HG03025 (cell line): ENCODE measurements at regions not wholly inside any gene's neighbourhood (a gene's known extent, or its start where the extent isn't known, plus 50 kb on each side); places are given as distances from the start of the nearest gene placed in this dataset.
"Not testable (repeated sequence)": the region's sequence is repeated elsewhere in the genome, so short reads cannot be mapped to it uniquely, and the experiment has no call there.

Experiments
- ATAC-seq: cut with Tn5 transposase; IDR thresholded peaks from one replicate; pipeline ENCODE4 v1.9.1; 2021; ENCODE audit warnings: mild to moderate bottlenecking, moderate library complexity; ENCODE audit not compliant: unreplicated experiment, low FRiP score

DNA sequence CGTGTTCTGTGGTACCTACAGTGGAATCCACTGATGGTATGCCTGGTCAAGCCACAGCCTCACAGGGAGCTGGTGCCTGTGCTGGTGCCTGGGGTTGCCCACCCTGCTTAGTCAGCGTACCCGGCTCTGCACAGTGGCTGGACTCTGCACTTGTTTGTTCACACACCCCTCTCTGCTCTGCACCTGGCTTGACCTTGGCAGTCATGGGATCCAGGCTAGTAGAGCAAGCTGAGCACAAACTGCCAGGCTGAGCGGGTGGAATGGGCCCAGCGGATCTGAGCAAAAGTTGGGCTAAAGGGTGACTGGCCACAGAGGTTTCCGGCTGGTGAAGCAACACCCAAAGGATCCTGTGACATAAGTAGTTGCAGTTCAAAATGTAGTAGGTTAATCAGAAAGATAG lies 163.5 kb downstream of the CDH19 start:
- no peak for ATAC-seq

- no peak for ATAC-seq
Measured at GRCh38 chr18:66439670-66440069, 164.2 kb downstream of the CDH19 start.

- no peak for ATAC-seq
Measured at GRCh38 chr18:66438711-66439536, 165.0 kb downstream of the CDH19 start.

- no peak for ATAC-seq
Measured at GRCh38 chr18:66432636-66433035, 171.3 kb downstream of the CDH19 start.

- ATAC-seq, result no peak
Measured at GRCh38 chr18:66428795-66429194, 175.1 kb downstream of the CDH19 start.

DNA sequence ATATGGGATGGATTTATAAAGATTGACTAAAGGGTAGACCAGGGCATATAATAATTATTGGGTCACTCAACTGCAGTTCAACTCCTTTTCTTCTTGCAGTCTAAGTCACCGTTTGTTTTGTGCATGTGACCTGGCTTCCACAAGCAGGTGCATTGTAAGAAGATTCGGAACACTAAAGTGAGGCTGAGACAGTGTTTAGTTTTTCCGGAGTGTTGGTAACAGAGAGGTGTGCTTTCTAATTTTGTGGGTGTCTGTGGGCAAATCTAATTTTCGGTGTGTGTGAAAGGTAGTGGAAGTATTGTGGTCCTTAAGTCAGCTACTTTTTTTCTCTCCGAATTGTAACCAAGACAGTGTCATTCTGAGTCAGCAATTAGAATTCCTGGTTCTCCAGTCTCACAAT lies 184.5 kb downstream of the CDH19 start:
- no peak for ATAC-seq

DNA sequence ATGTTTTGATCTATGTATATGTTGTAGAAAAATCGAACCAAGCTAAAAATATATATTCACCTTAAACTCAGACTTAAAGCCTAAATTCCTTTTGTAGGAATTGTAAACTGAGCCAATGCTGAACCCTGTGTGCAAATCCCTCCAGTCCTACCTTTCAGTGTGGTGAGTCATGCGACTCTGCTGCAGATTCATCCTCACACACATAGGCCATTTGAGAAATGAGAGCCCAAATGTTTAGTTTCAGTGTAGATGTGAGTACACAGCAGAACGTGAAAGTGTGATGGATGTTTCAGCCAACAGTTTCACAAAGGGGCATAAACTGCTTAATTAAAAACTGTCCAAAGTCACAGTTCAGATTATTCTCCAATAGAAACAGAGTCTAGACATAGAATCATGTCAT lies 193.2 kb downstream of the CDH19 start:
- ATAC-seq, result no peak

DNA sequence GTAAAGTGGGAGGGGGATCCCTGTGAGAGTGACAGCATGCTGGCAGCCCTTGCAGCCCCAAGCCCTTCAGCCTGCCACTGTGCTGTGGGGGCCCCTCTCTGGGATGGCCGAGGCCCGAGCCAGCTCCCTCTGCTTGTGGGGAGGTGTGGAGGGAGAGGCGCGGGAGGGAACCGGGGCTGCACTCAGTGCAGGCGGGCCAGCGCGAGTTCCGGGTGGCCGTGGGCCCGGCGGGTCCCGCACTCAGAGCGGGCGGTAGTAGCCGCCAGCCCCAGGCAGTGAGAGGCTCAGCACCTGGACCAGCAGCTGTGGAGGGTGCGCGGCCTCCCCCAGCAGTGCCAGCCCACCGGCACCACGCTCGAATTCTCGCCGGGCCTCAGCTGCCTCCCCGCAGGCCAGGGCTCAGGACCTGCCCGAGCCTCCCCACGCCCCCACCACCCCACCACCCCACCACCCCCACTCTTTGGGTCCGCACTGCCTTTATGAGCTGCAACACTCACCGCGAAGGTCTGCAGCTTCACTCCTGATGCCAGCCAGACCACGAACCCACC lies 208.1 kb downstream of the CDH19 start:
- no peak for ATAC-seq

GRCh38 chr18:66393463-66393862 lies 210.4 kb downstream of the CDH19 start:
- no peak for ATAC-seq

GRCh38 chr18:66377291-66377690 lies 226.6 kb downstream of the CDH19 start:
- no peak for ATAC-seq

GRCh38 chr18:66375391-66375790 lies 228.5 kb downstream of the CDH19 start:
- ATAC-seq, result not testable (repeated sequence)

DNA sequence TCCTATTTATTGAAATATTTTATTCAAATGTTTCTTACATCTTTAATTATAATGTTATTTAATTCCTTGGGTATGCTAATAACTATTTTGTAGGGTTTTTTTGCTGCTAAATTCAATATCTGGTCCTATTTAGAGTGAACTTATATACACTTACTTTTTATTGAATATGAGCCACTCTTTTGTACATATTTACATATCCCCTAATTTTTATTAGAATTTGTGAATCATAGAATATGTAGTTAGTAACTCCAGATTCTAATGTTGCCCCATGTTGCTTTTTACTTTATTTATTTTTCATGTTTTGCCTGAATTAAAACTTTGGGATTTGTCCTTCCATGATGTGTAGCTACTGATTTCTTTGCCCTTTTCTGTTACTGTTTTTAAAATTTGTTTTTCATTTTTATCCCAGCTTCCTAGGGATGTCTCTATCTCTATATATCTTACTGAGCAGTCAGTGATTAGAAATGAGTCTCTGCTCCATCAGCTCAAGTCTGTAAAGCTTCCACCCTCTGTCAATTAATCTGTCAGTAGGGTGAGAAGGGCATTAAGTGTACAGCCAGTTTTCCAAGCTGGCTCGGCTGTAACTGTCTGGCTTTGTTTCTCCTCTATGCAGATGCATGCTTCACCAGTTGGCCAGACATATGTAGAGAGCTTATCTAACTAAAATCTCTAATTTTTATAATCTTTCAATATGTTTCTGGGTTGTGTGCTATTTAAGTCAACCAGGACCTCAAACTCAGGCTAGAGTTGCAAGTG lies 256.9 kb downstream of the CDH19 start:
- no peak for ATAC-seq

- no peak for ATAC-seq
Measured at GRCh38 chr18:66344227-66344626, 259.7 kb downstream of the CDH19 start.

DNA sequence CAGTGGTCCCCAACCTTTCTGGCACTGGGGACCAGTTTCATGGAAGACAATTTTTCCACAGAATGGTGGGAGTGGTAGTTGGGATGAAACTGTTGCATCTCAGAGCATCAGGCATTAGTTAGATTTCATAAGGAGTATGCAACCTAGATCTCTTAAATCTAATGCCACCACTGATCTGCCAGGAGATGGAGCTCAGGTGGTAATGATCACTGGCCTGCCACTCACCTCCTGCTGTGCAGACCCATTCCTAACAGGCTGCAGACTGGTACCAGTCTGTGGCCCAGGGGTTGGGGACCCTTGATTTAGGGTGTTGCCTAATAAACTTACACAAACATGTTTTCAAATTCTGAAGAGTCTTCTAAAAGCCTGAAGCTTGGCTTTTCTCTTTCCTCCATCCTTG lies 261.3 kb downstream of the CDH19 start:
- ATAC-seq, result no peak

DNA sequence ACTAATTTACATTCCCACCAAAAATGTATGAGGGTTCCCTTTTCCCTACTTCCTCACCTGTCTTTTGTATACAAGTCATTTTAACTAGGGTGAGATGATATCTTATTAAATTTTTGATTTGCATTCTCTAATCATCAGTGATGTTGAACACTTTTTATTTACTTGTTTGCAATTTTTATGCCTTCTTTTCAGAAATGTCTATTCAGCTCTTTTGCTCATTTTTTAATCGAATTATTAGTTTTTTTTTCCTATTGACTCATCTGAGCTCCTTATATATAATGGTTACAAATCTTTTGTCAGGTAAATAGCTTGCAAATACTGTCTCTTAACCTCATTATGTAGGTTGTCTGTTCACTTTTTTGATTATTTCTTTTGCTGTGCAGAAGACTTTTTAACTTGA lies 269.4 kb downstream of the CDH19 start:
- ATAC-seq, result no peak

GRCh38 chr18:66329716-66330115 lies 274.2 kb downstream of the CDH19 start:
- no peak for ATAC-seq

- ATAC-seq, result no peak
Measured at GRCh38 chr18:66328296-66328878, 275.5 kb downstream of the CDH19 start.

- no peak for ATAC-seq
Measured at GRCh38 chr18:66325251-66325650, 278.6 kb downstream of the CDH19 start.

DNA sequence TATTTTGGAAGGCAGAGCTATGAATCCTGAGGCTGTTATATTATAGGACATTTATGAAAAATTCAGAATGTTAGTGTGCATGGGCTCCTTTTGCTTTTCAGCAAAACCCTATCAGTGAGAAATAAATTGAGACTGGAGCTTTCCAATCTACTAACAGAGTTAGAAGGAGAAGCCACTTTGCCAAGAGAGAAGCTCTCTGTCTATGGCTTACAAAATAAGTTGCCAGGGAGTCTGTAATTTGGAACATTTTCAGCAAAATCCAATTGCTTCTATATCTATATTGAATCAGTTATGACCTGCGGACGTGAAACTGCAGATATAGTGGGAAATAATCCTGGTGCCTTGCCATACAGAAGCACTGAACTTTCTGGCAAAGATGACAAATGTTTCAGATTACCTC lies 279.3 kb downstream of the CDH19 start:
- ATAC-seq, result no peak

DNA sequence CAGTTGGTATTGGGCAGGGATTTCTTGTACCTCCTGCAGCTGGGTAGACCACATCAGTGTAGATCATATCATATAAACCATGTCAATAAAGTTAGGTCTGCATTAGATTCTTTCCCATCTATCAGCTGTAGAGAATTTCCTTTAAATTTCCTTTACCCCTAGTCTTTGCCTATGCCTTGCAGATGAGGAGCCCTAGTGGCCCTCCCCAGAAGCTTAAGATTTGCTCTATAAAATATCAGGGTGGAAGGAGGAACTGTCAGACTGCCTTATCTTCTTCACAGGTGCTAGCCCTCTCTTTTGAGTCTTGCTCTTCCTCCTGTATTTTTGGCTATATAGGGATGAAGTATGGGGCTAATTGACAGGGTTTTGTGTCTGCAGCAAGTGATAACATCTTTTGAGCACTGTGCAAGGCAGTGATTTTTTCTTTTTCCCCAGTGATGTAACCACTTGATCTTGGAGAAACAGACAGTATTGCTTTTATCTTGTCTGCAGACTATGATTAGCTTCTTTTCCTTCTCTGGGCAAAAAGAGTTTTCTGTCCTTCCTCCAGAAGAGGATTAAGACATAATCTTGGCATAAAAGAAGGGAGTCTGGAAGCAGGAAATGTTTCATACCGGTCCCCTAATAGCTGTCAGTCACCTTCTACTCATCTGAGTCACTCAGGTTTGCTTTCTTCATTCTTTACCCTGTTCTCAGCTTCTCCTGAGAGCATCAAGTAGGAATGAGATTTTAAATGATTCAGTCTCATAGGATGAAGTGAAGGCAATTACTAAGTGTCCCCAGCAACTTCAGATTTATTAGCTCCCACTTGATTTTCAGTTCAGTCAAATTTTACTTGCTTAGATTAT lies 286.4 kb downstream of the CDH19 start:
- no peak for ATAC-seq
